GM12892 (cell line): ENCODE measurements at regions not wholly inside any gene's neighbourhood (a gene's known extent, or its start where the extent isn't known, plus 50 kb on each side); places are given as distances from the start of the nearest gene placed in this dataset.
"Not testable (repeated sequence)": the region's sequence is repeated elsewhere in the genome, so short reads cannot be mapped to it uniquely, and the experiment has no call there.

Experiments
- DNase-seq: peaks from one replicate; pipeline ENCODE4 v3.0.0; 2011; ENCODE audit not compliant: insufficient read length
- FAIRE-seq: peaks from 2 replicates; lab custom pipeline; 2011; peaks lifted over from hg19 to GRCh38; lab: Jason Lieb, UNC
- POLR2A ChIP-seq: IDR thresholded peaks from 2 replicates; pipeline ENCODE4 v1.6.1; 2011; ENCODE audit warnings: low read depth, low read length, control low read depth
- POLR2AphosphoS5 ChIP-seq: IDR thresholded peaks from 2 replicates; pipeline ENCODE4 v1.6.1; 2011; ENCODE audit warnings: low read depth, low read length, control low read depth
- TAF1 ChIP-seq: IDR thresholded peaks from 2 replicates; pipeline ENCODE4 v1.6.1; 2011; ENCODE audit warnings: low read depth, mild to moderate bottlenecking, control low read depth, low read length, borderline replicate concordance

DNA sequence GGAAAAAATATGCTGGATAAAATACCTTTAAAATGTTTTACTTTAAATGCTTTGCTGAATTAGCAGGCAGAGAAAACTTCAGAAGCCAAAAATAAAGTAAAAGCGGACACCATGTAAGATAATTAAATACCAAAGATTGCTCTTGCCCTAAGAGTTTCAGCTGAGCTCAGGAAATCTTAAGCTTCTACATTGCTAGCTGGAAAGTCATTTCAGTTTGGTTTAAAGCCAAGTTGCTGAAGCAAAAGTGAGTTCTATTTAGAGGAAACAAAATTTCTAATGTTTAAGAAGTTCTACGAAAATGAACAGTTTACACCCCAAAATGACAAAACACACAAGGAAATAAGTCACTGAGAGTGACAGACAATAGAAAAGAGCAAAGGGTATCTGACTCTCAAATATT lies 310.0 kb downstream of the ADAMTS20 start:
- DNase-seq (no peak), FAIRE-seq (no peak)

DNA sequence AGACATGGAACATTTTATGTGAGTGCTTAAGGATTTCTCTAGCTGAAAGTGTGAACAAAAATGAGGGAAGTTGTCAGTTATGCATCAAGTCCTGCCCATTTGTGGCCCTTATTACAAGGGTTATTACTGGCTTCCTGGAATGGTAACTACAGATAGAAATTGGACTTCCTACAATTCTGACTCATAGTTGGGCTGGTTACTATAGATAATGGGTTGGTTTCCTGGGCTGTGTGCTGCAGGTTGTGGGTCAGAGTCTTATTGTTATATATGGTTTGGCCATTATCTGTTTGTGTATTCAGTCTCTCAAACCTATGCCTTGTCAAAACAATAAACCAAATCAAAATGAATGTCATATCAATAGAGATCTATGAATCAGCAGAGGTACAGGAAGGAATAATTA lies 313.7 kb downstream of the ADAMTS20 start:
- no peak for DNase-seq
- TF ChIP-seq TAF1 (no peak), POLR2A (no peak), POLR2AphosphoS5 (no peak)
- FAIRE-seq: no peak

More for the DNA sequence above, 310.0 kb downstream of the ADAMTS20 start:
- TF ChIP-seq POLR2AphosphoS5: no peak
- TF ChIP-seq POLR2A: no peak
- TF ChIP-seq TAF1: no peak

DNA sequence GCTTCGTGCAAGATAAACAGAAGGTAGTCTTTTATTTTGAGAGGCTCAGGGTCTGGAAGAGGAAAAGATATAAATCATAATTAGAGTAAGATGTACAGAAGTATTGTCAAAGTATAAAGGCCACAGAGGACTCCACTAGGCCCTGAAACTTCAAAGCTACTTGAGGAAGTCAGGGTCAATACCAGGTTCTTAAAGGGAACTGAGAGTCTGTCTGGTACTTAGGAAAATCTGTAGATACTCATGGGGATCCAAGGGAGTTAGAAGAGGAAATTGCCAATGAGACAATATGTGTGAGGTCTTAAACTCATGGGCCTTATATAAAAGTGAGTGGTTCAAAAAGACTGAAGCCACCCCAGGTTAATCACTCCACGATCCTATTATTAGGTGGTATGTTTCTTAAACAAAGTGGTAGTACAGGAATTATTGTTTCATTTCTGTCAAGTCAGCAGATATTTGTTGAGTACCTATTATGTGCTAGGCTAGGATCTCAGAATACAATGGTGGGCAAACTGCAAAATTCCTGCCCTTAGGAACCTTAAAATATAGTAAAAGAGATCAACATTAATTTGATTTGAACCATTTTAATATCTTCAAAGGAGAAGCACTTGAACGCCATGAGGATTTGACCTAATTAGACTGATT lies 314.6 kb downstream of the ADAMTS20 start:
- no peak for FAIRE-seq
- no peak for DNase-seq
- TF ChIP-seq POLR2AphosphoS5 (no peak), POLR2A (no peak), TAF1 (no peak)

DNA sequence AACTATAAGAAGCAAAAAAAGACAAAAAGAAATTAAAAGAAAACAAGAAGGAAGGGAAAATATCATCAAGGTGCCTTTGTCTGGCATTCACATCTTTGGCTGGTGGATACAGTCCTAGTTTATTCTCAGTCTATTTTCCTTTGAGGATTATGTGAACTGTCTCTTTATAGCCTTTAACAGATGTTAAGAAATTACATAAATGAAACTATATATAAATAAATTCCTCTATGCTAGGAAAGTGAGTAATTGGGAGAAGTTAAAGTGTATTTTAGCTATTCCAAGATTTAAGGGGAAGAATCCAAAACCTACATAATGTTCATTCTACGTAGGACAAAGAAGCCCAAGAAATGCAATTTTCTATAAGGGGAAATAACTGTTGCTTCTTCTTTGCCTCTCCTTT lies 316.3 kb downstream of the ADAMTS20 start:
- no peak for TF ChIP-seq TAF1
- no peak for TF ChIP-seq POLR2A
- no peak for TF ChIP-seq POLR2AphosphoS5
- no peak for FAIRE-seq
- DNase-seq: no peak

DNA sequence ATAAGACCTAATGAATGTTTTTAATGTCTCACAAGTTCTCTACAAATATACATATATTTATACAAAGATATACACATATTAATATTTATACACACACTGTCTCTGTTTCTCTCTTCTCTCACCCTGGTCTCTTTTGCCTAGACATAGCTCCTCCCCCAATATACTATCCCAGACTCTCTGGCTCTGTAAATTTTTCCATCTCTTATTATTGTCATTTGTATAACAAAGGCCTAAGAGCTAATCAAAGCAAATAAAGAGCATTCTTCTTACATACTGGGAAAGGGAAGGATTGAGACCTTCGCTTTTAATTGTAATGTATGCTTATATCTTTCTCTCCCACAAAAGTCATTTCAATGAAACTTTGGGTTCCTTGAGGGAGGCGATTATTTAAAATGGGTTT lies 318.1 kb downstream of the ADAMTS20 start:
- FAIRE-seq: no peak
- DNase-seq: no peak
- TF ChIP-seq POLR2A (no peak), TAF1 (no peak), POLR2AphosphoS5 (no peak)

DNA sequence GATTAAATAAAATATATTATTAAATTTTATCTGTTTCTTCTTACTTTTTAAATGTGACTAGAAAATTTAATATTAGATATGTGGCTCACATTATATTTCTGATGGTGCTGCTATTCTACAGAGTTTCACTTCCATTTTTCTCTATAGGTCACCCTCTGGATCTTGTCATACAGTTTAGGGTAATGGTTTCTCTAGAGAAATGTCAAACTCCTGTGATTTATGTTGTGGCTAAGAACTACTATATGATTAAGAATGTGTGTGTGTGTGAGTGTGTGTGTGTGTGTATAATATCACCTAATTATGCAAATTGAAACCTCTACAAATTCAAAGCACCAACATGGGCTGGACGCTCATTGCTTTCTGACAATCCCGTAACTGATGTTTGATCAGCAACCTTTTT lies 325.9 kb downstream of the ADAMTS20 start:
- no peak for TF ChIP-seq POLR2AphosphoS5
- no peak for TF ChIP-seq POLR2A
- TF ChIP-seq TAF1: no peak
- DNase-seq (no peak), FAIRE-seq (no peak)

DNA sequence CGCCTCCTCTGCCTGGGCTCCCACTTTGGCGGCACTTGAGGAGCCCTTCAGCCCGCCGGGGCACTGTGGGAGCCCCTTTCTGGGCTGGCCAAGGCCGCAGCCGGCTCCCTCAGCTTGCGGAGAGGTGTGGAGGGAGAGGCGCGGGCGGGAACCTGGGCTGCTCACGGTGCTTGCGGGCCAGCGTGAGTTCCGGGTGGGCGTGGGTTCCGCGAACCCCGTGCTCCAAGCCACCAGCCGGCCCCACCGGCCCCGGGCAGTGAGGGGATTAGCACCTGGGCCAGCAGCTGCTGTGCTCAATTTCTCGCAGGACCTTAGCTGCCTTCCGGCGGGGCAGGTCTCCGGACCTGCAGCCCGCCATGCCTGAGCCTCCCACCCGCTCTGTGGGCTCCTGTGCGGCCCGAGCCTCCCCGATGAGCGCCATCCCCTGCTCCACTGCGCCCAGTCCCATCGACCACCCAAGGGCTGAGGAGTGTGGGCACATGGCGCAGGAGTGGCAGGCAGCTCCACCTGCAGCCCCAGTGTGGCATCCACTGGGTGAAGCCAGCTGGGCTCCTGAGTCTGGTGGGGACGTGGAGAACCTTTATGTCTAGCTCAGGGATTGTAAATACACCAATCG lies 327.7 kb downstream of the ADAMTS20 start:
- not testable (repeated sequence) for DNase-seq, FAIRE-seq

DNA sequence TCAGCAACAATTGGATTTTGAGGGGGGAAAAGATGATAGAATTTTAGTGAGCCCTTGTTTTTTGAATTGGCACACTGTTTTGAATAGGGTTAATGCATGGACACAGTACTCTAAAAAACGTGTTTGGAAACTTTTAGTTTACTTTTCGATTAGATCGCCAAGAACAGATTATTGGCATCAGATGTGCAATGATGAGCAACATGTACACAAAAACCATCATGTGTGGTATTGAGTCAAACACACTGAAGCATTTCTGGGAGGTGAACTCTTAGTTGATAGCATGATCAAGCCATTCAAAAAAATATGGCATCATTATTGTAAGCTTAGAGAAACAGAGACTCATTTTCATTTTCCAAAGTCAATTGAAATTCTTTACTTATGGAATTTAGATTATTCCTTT lies 329.2 kb downstream of the ADAMTS20 start:
- no peak for TF ChIP-seq POLR2AphosphoS5
- no peak for TF ChIP-seq TAF1
- TF ChIP-seq POLR2A: no peak
- FAIRE-seq (no peak), DNase-seq (no peak)

DNA sequence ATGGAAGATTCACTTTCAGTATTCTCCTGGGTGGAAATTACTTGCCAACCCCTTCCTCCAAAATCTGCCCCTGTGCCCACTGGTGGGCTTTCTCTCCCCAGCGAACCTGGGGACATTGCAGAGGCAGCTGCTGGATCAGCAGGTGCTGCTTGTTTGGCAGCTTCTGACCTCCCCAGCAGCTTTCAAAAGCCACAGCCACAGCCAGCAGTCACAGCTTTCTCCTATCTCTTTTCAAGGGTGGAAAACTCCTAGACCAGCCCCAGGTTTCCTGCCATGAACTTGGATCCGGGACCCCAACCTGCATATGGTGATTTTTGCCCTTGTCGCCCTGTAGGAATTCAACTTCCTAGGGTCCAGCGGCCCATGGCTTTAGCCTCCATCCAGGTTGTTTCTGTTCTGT lies 330.8 kb downstream of the ADAMTS20 start:
- DNase-seq: no peak
- TF ChIP-seq POLR2A (no peak), TAF1 (no peak), POLR2AphosphoS5 (no peak)
- no peak for FAIRE-seq

DNA sequence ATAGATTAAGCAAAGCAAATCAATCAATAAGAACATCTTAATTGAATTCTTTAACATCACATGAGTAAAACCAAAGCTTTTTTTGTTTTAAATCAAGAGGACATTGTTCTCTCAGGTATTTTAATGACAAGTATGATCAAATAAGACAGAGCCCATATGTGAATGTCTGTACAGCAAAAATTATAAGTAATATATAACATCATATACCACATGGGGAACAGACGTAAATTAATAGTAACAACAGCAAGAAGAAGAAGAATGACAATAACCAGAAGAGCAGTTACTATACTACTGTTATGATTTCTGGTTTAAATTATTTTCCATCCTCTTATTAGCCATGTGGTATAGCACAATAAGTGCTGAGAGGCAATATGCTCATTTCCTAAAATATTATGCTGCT lies 335.5 kb downstream of the ADAMTS20 start:
- TF ChIP-seq TAF1: no peak
- TF ChIP-seq POLR2A: no peak
- no peak for TF ChIP-seq POLR2AphosphoS5
- FAIRE-seq (no peak), DNase-seq (no peak)

DNA sequence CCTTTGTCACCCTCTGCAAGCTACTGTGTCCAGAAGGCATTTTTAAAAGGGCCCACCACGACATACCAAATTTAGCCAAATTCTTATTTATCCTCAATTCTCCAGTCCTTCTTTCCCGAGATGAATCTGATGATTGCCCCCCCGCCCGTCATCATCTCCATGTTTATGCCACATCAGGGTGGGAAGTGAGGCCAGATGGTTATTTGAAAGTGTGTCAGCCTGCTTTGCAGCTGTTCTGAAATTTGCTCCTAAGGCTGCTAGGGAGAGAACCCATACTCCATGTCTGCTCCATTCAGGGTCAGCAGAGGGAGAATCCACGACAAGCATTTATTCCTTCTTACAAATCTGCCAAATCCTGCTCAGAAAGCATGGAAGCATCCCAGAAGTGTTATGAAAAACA lies 337.8 kb downstream of the ADAMTS20 start:
- FAIRE-seq: no peak
- no peak for TF ChIP-seq POLR2AphosphoS5
- TF ChIP-seq TAF1: no peak
- TF ChIP-seq POLR2A: no peak
- no peak for DNase-seq

DNA sequence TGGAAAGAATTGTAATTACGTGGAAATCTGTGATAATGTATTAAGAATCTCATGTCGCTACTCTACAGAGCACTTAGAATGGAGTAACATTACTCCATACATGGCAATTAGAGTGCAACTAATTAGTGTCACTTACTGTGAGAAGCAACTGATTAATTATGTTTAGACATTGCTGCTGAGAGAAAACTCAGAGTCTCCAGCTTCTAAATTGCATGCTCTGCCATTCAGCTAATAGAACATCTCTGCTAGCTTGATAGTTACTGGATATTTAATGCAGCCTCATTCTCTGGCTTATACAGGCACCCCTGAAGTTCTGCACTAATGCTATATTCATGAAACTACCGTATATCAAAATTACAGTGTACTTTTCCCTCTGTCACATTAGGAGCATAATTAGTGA lies 338.4 kb downstream of the ADAMTS20 start:
- FAIRE-seq: no peak
- no peak for DNase-seq
- TF ChIP-seq TAF1 (no peak), POLR2AphosphoS5 (no peak), POLR2A (no peak)
